Coronary artery (tissue), 2 donors: ENCODE measurements at regions not wholly inside any gene's neighbourhood (a gene's known extent, or its start where the extent isn't known, plus 50 kb on each side); places are given as distances from the start of the nearest gene placed in this dataset.

Source experiments
- DNase-seq: peaks from one replicate; pipeline ENCODE4 v3.0.0-alpha.2; 2017; ENCODE audit warnings: low spot score
- H3K27ac ChIP-seq, 2 donors: fragments of 200-600 bp; sonication (generic); one replicate each; pipeline ENCODE4 v1.5.1; 2016 to 2019
- H3K4me3 ChIP-seq: fragments of 200-600 bp; sonication (generic); 2 replicates; pipeline ENCODE4 v1.5.1; 2016; ENCODE audit warnings: mild to moderate bottlenecking, moderate library complexity
- TF ChIP-seq, protein P1 (sequence below): fragments of 200-600 bp; sonication (generic); IDR thresholded peaks from one replicate; pipeline ENCODE4 v1.5.1; 2019; ENCODE audit warnings: antibody characterized with exemption

DNA sequence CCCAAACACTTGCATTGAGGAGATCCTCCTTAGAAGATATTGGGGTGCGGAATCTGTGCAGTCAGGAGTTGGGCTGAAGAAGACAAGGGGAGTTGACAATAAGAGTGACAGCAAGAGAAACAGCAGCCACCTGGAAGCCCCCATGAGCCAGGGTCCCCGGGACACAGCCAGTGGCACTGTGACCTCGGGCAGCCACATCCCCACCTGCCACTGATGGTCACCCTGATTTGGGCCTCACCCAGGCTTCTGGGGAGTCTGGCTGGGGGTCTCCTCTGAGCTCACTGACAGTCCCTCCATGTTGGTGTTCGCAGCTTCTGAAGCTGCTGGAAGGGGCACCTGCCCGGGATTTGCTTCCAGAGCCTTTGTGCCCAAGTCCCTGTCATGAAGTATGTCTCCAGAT lies 123.5 kb downstream of the TTLL2 start:
- DNase-seq: no peak
- Histone ChIP-seq H3K27ac (no peak overlapping the region), H3K4me3 (no peak overlapping the region)
- TF ChIP-seq, protein P1, sequence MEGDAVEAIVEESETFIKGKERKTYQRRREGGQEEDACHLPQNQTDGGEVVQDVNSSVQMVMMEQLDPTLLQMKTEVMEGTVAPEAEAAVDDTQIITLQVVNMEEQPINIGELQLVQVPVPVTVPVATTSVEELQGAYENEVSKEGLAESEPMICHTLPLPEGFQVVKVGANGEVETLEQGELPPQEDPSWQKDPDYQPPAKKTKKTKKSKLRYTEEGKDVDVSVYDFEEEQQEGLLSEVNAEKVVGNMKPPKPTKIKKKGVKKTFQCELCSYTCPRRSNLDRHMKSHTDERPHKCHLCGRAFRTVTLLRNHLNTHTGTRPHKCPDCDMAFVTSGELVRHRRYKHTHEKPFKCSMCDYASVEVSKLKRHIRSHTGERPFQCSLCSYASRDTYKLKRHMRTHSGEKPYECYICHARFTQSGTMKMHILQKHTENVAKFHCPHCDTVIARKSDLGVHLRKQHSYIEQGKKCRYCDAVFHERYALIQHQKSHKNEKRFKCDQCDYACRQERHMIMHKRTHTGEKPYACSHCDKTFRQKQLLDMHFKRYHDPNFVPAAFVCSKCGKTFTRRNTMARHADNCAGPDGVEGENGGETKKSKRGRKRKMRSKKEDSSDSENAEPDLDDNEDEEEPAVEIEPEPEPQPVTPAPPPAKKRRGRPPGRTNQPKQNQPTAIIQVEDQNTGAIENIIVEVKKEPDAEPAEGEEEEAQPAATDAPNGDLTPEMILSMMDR: no peak

DNA sequence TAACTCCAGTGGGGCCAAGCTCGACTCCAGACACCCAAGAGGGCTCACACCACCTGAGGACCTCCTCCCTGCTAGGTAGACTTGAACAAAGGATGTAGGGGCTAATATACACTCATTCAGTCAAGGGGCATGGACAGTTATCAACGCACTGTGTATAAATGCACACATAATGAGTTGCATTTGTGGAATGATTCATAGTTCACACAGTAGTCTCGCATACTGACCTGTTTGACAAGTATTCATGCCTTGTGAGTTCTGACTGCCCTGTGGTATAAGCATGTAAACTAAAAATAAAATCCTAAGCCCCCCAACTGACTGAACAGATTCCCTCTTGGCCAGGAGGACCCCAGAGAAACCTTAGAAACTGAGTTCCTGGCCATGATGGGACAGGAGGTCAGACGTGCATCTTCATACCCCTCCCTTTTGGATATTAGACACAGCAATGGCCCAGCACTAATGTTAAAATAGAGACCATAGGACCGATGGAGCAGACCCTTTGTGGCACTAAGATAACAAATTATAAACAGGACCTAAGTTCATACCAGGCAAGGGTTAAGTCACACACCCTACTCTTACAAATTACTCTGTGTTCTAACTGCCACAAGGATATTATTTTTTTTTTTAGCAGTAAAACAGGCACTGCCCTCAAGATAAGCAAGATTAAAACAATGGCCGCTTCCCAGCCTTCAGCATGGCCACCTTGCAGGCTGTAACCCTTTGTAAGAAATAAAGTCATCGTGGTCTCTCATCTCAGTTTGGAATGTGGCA lies 124.4 kb downstream of the TTLL2 start:
- Histone ChIP-seq H3K27ac (no peak overlapping the region), H3K4me3 (no peak overlapping the region)
- TF ChIP-seq, protein P1: no peak
- no peak for DNase-seq

DNA sequence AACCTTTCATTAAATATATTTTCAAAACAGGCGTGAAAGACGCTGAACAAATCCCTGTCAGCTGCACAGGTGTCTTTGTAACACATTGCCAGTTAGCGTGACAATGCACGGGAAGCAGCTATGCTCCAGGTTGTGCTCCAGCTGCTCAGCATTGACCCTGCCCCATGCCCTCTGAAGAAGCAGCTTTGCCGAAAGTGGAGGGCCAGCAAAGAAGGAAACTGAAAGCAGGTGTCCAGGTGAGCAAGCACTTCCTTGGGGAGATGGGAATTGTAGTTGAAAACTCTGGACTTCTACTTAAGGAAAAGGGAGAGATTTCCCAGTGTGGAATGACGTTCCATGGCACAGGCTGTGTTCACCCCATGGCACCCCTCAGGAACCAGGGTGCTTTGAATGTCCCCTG lies 125.7 kb downstream of the TTLL2 start:
- no peak overlapping the region for H3K4me3 ChIP-seq
- TF ChIP-seq, protein P1: no peak
- H3K27ac ChIP-seq: no peak overlapping the region
- DNase-seq: no peak

DNA sequence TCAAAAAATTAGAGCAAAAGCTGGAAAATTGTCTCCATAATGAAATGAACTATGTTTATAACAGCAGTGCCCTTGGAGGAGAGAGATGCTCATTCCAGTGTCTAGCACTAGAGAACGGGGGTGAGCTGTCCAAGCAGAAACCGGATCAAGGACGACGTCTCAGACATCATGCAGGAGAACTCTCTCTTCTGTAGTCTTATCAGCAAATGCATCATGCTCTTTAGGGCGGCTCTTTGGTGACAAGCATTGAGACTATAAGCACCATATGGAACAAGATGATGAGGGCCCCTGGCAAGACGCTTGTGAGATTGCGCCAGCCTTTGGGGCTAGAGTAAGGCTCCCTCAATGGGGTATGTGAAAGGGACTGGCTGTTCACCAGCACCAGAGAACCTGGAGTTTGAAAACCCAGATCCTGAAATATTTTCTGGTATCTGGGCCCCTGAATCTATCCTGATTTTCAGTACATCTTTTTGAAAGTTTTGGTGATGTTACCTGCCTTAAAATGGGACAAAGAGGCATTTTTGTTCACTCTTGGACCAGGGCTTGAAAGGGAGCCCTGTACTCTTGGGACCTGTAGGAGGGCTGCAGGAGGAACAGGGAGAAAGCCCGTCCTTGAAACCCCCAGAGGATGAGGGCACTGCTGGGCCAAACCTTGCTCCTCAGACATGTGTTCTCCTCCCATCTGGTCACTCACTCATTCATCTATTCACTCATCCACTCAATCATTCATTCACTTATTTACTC lies 127.6 kb downstream of the TTLL2 start:
- no peak for DNase-seq
- TF ChIP-seq, protein P1: no peak
- no peak overlapping the region for H3K4me3 ChIP-seq
- H3K27ac ChIP-seq: no peak overlapping the region

DNA sequence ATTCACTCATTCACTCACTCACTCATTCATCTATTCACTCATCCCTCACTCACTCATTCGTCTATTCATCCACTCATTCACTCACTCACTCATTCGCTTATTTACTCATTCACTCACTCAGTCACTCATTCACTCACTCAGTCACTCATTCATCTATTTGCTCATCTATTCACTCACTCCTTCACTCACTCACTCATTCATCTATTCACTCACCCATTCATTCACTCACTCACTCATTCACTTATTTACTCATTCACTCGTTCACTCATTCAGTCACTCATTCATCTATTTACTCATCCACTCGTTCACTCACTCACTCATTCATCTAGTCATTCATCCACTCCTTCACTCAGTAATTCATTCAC lies 128.2 kb downstream of the TTLL2 start:
- TF ChIP-seq, protein P1: no peak
- no peak overlapping the region for H3K27ac ChIP-seq
- no peak for DNase-seq
- no peak overlapping the region for H3K4me3 ChIP-seq

DNA sequence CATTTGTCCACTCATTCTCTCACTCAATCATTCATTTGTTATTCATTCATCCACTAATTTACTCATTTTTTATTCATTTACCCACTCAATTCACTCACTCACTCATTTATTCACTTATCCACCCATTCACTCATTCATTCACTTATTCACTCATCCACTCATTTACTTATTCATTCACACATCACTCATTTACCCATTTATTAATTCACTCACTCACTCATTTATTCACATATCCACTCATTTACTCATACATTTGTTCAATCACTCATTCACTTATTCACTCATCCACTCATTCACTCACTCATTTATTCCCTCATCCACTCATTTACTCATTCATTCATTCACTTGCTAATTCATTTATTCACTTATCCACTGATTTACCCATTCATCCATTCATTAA lies 129.1 kb downstream of the TTLL2 start:
- DNase-seq: no peak
- Histone ChIP-seq H3K27ac (no peak overlapping the region), H3K4me3 (no peak overlapping the region)
- TF ChIP-seq, protein P1: no peak

DNA sequence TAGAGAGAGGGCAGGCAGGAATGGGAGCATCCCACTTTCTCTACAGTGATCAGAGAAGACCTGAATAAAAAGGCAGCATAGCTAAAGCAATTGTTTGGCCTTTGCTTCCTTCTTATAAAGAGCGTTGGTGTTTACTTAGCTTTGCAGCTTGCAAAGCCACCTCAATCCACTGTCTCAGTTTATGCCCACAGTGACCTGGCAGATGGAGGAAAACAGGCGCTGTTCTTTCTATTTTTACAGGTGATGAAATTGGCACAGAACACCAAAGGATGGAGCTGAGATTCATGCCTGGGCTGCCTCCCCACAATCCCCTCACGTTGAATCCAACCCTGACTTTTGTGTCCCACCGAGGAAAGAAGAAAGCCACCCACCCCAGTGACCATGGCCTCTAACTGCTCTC lies 130.5 kb downstream of the TTLL2 start:
- Histone ChIP-seq H3K27ac (no peak overlapping the region), H3K4me3 (no peak overlapping the region)
- DNase-seq: no peak
- TF ChIP-seq, protein P1: no peak
